HEK293 (cell line): ENCODE measurements at regions not wholly inside any gene's neighbourhood (a gene's known extent, or its start where the extent isn't known, plus 50 kb on each side); places are given as distances from the start of the nearest gene placed in this dataset.

Experiments
- CTCF ChIP-seq: fragments of 450-650 bp; formaldehyde crosslinking; IDR thresholded peaks from 2 replicates; pipeline ENCODE4 v1.5.1; 2016; ENCODE audit warnings: missing biosample characterization, missing genetic modification characterization
- ZNF223 ChIP-seq: fragments of 450-650 bp; formaldehyde crosslinking; IDR thresholded peaks from 2 replicates; pipeline ENCODE4 v1.5.1; 2016; ENCODE audit warnings: missing biosample characterization, missing genetic modification characterization
- ZNF280D ChIP-seq: fragments of 450-650 bp; formaldehyde crosslinking; IDR thresholded peaks from 2 replicates; pipeline ENCODE4 v1.5.1; 2016; ENCODE audit warnings: missing biosample characterization, missing genetic modification characterization

- TF ChIP-seq ZNF223 (tag by site-specific recombination) = no peak
- no peak for TF ChIP-seq ZNF280D (tag by site-specific recombination)
- no peak for TF ChIP-seq CTCF (tag by site-specific recombination)
Measured at GRCh38 chr1:29586215-29586614, 349.9 kb downstream of the PTPRU start.
